Bronchial epithelial cell (primary cell): ENCODE measurements at regions not wholly inside any gene's neighbourhood (a gene's known extent, or its start where the extent isn't known, plus 50 kb on each side); places are given as distances from the start of the nearest gene placed in this dataset.

Experiments
- DNase-seq: peaks from one replicate; pipeline ENCODE4 v3.0.0-alpha.2; 2010; ENCODE audit warnings: low read depth
- FAIRE-seq: peaks from 2 replicates; lab custom pipeline; 2011; peaks lifted over from hg19 to GRCh38; lab: Jason Lieb, UNC
- H3K27me3 ChIP-seq: 2 replicates; pipeline ENCODE4 v1.5.1; 2011; ENCODE audit warnings: low read length; ENCODE audit not compliant: control insufficient read depth, insufficient read depth
- H3K36me3 ChIP-seq: 2 replicates; pipeline ENCODE4 v1.5.1; 2011; ENCODE audit warnings: low read length; ENCODE audit not compliant: control insufficient read depth, insufficient read depth
- H3K4me3 ChIP-seq: 2 replicates; pipeline ENCODE4 v1.5.1; 2011; ENCODE audit warnings: mild to moderate bottlenecking, low read depth, low read length, control low read depth
- CTCF ChIP-seq: IDR thresholded peaks from 2 replicates; pipeline ENCODE4 v1.5.1; 2011; ENCODE audit warnings: mild to moderate bottlenecking, moderate library complexity, low read length, control low read depth, inconsistent platforms; ENCODE audit not compliant: insufficient read depth, severe bottlenecking

- Histone ChIP-seq H3K27me3 (no peaks in the 10 kb centered on the region), H3K36me3 (no peaks in the 10 kb centered on the region), H3K4me3 (no peak overlapping the region)
- DNase-seq: no peak
- TF ChIP-seq CTCF: no peak
- no peak for FAIRE-seq
Observed at GRCh38 chr10:105855791-105856190, 1214.7 kb downstream of the SORCS3 start.

GRCh38 chr10:105844676-105845570 is 1203.8 kb downstream of the SORCS3 start:
- DNase-seq: no peak
- Histone ChIP-seq H3K36me3 (no peaks in the 10 kb centered on the region), H3K4me3 (no peak overlapping the region), H3K27me3 (no peaks in the 10 kb centered on the region)
- FAIRE-seq: no peak
- TF ChIP-seq CTCF: no peak

GRCh38 chr10:105844241-105844640 is 1203.2 kb downstream of the SORCS3 start:
- H3K4me3 ChIP-seq: no peak overlapping the region
- H3K36me3 ChIP-seq: no peaks in the 10 kb centered on the region
- DNase-seq (no peak), FAIRE-seq (no peak)
- no peaks in the 10 kb centered on the region for H3K27me3 ChIP-seq
- no peak for TF ChIP-seq CTCF

- Histone ChIP-seq H3K27me3 (no peaks in the 10 kb centered on the region), H3K4me3 (no peak overlapping the region), H3K36me3 (no peaks in the 10 kb centered on the region)
- DNase-seq (no peak), FAIRE-seq (no peak)
- no peak for TF ChIP-seq CTCF
Observed at GRCh38 chr10:105843786-105844185, 1202.7 kb downstream of the SORCS3 start.

- no peak for TF ChIP-seq CTCF
- FAIRE-seq (no peak), DNase-seq (no peak)
Observed at GRCh38 chr10:105840288-105840770, 1199.2 kb downstream of the SORCS3 start.

GRCh38 chr10:105838392-105838791 is 1197.3 kb downstream of the SORCS3 start:
- Histone ChIP-seq H3K36me3 (no peaks in the 10 kb centered on the region), H3K27me3 (no peaks in the 10 kb centered on the region), H3K4me3 (no peak overlapping the region)
- DNase-seq (no peak), FAIRE-seq (no peak)
- TF ChIP-seq CTCF: no peak

More at GRCh38 chr10:105840288-105840770, 1199.2 kb downstream of the SORCS3 start:
- Histone ChIP-seq H3K27me3 (no peaks in the 10 kb centered on the region), H3K4me3 (no peak overlapping the region), H3K36me3 (no peaks in the 10 kb centered on the region)
